DND-41 (cell line): ENCODE measurements at regions not wholly inside any gene's neighbourhood (a gene's known extent, or its start where the extent isn't known, plus 50 kb on each side); places are given as distances from the start of the nearest gene placed in this dataset.

ENCODE experiments used
- ATAC-seq: fragments of 200-7000 bp; cut with Tn5 transposase; 3 replicates; pipeline ENCODE4 v1.9.1; 2021; ENCODE audit warnings: low read depth; ENCODE audit not compliant: insufficient read depth
- DNase-seq: peaks from one replicate; pipeline ENCODE4 v3.0.0-alpha.2; 2020
- H2AFZ ChIP-seq: 2 replicates; pipeline ENCODE4 v1.6.0; 2012; ENCODE audit warnings: low read depth, low read length
- H3K27ac ChIP-seq: 2 replicates; pipeline ENCODE4 v1.5.1; 2012; ENCODE audit warnings: low read length, inconsistent platforms
- H3K27me3 ChIP-seq: fragments of 200-600 bp; sonication (generic); 2 replicates; pipeline ENCODE4 v1.6.0; 2012; ENCODE audit warnings: low read length, mild to moderate bottlenecking, inconsistent platforms; ENCODE audit not compliant: insufficient read depth, poor library complexity
- H3K36me3 ChIP-seq: 2 replicates; pipeline ENCODE4 v1.5.1; 2012; ENCODE audit warnings: low read length, inconsistent platforms; ENCODE audit not compliant: insufficient read depth
- H3K4me1 ChIP-seq: 2 replicates; pipeline ENCODE4 v1.5.1; 2012; ENCODE audit warnings: mild to moderate bottlenecking, low read length; ENCODE audit not compliant: insufficient read depth
- H3K4me2 ChIP-seq: 2 replicates; pipeline ENCODE4 v1.6.0; 2012; ENCODE audit warnings: mild to moderate bottlenecking, moderate library complexity, low read length, inconsistent platforms; ENCODE audit not compliant: insufficient read depth
- H3K4me3 ChIP-seq, 2 experiments: fragments of 200-600 bp in 1 of 2; shearing (Covaris generic) in 1 of 2; 2 replicates each; pipeline ENCODE4 v1.5.1; 2012 to 2016; ENCODE audit warnings: inconsistent platforms in 2 of 2, low read length in 2 of 2, mild to moderate bottlenecking in 2 of 2, low read depth in 1 of 2, moderate library complexity in 1 of 2
- H3K79me2 ChIP-seq: 2 replicates; pipeline ENCODE4 v1.6.0; 2012; ENCODE audit warnings: low read length, inconsistent platforms; ENCODE audit not compliant: insufficient read depth
- H3K9ac ChIP-seq: 2 replicates; pipeline ENCODE4 v1.6.0; 2012; ENCODE audit warnings: low read depth, mild to moderate bottlenecking, inconsistent platforms, low read length, moderate library complexity
- H3K9me3 ChIP-seq: 2 replicates; pipeline ENCODE4 v1.5.1; 2012; ENCODE audit warnings: low read length, moderate library complexity, mild to moderate bottlenecking, inconsistent platforms; ENCODE audit not compliant: insufficient read depth, severe bottlenecking
- H4K20me1 ChIP-seq: 2 replicates; pipeline ENCODE4 v1.6.0; 2012; ENCODE audit warnings: low read length; ENCODE audit not compliant: insufficient read depth
- CTCF ChIP-seq: IDR thresholded peaks from 2 replicates; pipeline ENCODE4 v1.5.1; 2012; ENCODE audit warnings: borderline replicate concordance, low read length, moderate library complexity, mild to moderate bottlenecking; ENCODE audit not compliant: poor library complexity, severe bottlenecking; ENCODE audit errors: extremely low read depth
- EZH2 ChIP-seq: IDR thresholded peaks from 3 replicates; pipeline ENCODE4 v1.6.1; 2012; ENCODE audit warnings: borderline replicate concordance, low read depth, mild to moderate bottlenecking, moderate library complexity, low read length, inconsistent platforms; ENCODE audit not compliant: severe bottlenecking

- Histone ChIP-seq H3K36me3 (no peaks in the 10 kb centered on the region), H3K9me3 (no peaks in the 10 kb centered on the region), H3K4me2 (no peak overlapping the region), H3K27me3 (no peaks in the 10 kb centered on the region), H4K20me1 (no peaks in the 10 kb centered on the region), H3K79me2 (no peaks in the 10 kb centered on the region), H2AFZ (no peak overlapping the region), H3K27ac (no peak overlapping the region), H3K9ac (no peak overlapping the region), H3K4me3 (no peak overlapping the region), H3K4me1 (no peaks in the 10 kb centered on the region)
- DNase-seq (no peak), ATAC-seq (no peak)
- TF ChIP-seq EZH2 = no peak
- TF ChIP-seq CTCF = no peak
Observed at GRCh38 chr4:14515556-14515955, 486.7 kb upstream of the CPEB2 start.

DNA sequence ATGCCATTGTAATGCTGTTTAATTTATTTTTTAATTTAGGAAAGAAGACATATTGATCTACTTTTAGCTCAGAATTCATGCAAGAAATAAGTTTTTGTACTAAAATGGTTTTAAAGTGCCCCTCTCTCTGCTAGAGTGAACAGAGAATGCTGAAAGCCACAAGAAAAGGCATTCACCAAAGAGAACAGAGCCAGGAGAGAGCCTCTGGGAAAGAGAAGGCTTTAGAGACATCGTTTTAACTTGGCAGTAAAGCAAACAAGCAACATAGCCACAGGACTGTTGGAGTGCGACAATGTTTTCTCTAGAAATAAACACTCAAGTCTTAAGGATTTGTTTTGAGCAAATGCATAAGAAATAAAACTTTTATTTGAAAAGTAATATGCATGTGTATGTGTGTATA, 484.1 kb upstream of the CPEB2 start:
- Histone ChIP-seq H3K79me2 (no peaks in the 10 kb centered on the region), H3K4me1 (no peaks in the 10 kb centered on the region), H2AFZ (no peak overlapping the region), H3K27me3 (no peaks in the 10 kb centered on the region), H3K9ac (no peak overlapping the region), H4K20me1 (no peaks in the 10 kb centered on the region), H3K9me3 (no peaks in the 10 kb centered on the region), H3K36me3 (no peaks in the 10 kb centered on the region), H3K4me2 (no peak overlapping the region), H3K4me3 (no peak overlapping the region), H3K27ac (no peak overlapping the region)
- TF ChIP-seq EZH2 (no peak), CTCF (no peak)
- no peak for DNase-seq
- ATAC-seq = no peak

- Histone ChIP-seq H3K4me2 (no peak overlapping the region), H3K27me3 (no peaks in the 10 kb centered on the region), H3K79me2 (no peaks in the 10 kb centered on the region), H2AFZ (no peak overlapping the region), H3K9me3 (no peaks in the 10 kb centered on the region), H3K27ac (no peak overlapping the region), H3K9ac (no peak overlapping the region), H3K4me3 (no peak overlapping the region), H4K20me1 (no peaks in the 10 kb centered on the region), H3K4me1 (no peaks in the 10 kb centered on the region), H3K36me3 (no peaks in the 10 kb centered on the region)
- ATAC-seq (no peak), DNase-seq (no peak)
- TF ChIP-seq CTCF (no peak), EZH2 (no peak)
Observed at GRCh38 chr4:14520171-14520570, 482.1 kb upstream of the CPEB2 start.

- no peaks in the 10 kb centered on the region for H3K27me3 ChIP-seq
- no peak overlapping the region for H3K4me3 ChIP-seq
- no peaks in the 10 kb centered on the region for H4K20me1 ChIP-seq
- no peaks in the 10 kb centered on the region for H3K79me2 ChIP-seq
- no peak overlapping the region for H2AFZ ChIP-seq
- no peaks in the 10 kb centered on the region for H3K36me3 ChIP-seq
- H3K4me2 ChIP-seq = no peak overlapping the region
- no peaks in the 10 kb centered on the region for H3K9me3 ChIP-seq
- DNase-seq (no peak), ATAC-seq (no peak)
- H3K4me1 ChIP-seq = no peaks in the 10 kb centered on the region
- H3K9ac ChIP-seq = no peak overlapping the region
- H3K27ac ChIP-seq = no peak overlapping the region
- TF ChIP-seq CTCF (no peak), EZH2 (no peak)
Observed at GRCh38 chr4:14524276-14524675, 478.0 kb upstream of the CPEB2 start.
